PC-9 (cell line): ENCODE measurements at regions not wholly inside any gene's neighbourhood (a gene's known extent, or its start where the extent isn't known, plus 50 kb on each side); places are given as distances from the start of the nearest gene placed in this dataset.
"Not testable (repeated sequence)": the region's sequence is repeated elsewhere in the genome, so short reads cannot be mapped to it uniquely, and the experiment has no call there.

Experiments
- BruUV-seq: library from RNA; stranded (reverse); fragments of 400-500 nt; replicated peaks from 2 replicates; lab custom pipeline; 2021; lab: Mats Ljungman, UMichigan
- CTCF ChIA-PET: fragments of 300-600 bp; sonication (Branson Sonifier 250); formaldehyde crosslinking; loops from one replicate; lab custom pipeline; 2022; ENCODE audit warnings: antibody characterized with exemption; lab: Charles Lee
- POLR2A ChIA-PET: fragments of 300-600 bp; sonication (Branson Sonifier 250); formaldehyde crosslinking; loops from one replicate; lab custom pipeline; 2022; ENCODE audit warnings: antibody characterized with exemption; ENCODE audit not compliant: unreplicated experiment; lab: Charles Lee
- DNase-seq, 2 experiments: peaks; one replicate each; pipeline versions ENCODE4 v3.0.0 to v3.0.0-alpha.2; 2015 to 2022; ENCODE audit warnings: mixed read lengths in 1 of 2
- H2AFZ ChIP-seq: fragments of 200-600 bp; sonication (generic); 2 replicates; pipeline ENCODE4 v1.8.1; 2017; ENCODE audit warnings: antibody characterized with exemption
- H3F3A ChIP-seq: fragments of 200-600 bp; sonication (generic); 2 replicates; pipeline ENCODE4 v1.8.1; 2017; ENCODE audit warnings: antibody characterized with exemption, mild to moderate bottlenecking, low read depth; ENCODE audit not compliant: insufficient read depth
- H3K27ac ChIP-seq: fragments of 200-600 bp; sonication (generic); 2 replicates; pipeline ENCODE4 v1.6.1; 2016; ENCODE audit warnings: mixed run types
- H3K27me3 ChIP-seq: fragments of 200-600 bp; sonication (generic); 2 replicates; pipeline ENCODE4 v1.6.1; 2016; ENCODE audit warnings: low read depth, mixed run types; ENCODE audit not compliant: insufficient read depth
- H3K36me3 ChIP-seq: fragments of 200-600 bp; sonication (generic); 2 replicates; pipeline ENCODE4 v1.6.1; 2016; ENCODE audit warnings: low read depth, mixed run types
- H3K4me1 ChIP-seq: fragments of 200-600 bp; sonication (generic); replicated peaks from 2 replicates; pipeline ENCODE4 v1.6.1; 2016; ENCODE audit warnings: mixed run types; ENCODE audit not compliant: insufficient read depth
- H3K4me2 ChIP-seq: fragments of 200-600 bp; sonication (generic); 2 replicates; pipeline ENCODE4 v1.6.1; 2017; ENCODE audit warnings: mixed run types
- H3K4me3 ChIP-seq: fragments of 200-600 bp; sonication (generic); 2 replicates; pipeline ENCODE4 v1.6.1; 2016; ENCODE audit warnings: mixed run types
- H3K79me2 ChIP-seq: fragments of 200-600 bp; sonication (generic); 2 replicates; pipeline ENCODE4 v1.6.1; 2017; ENCODE audit warnings: low read depth, mixed run types
- H3K9me2 ChIP-seq: fragments of 200-600 bp; sonication (generic); 2 replicates; pipeline ENCODE4 v1.8.1; 2017; ENCODE audit warnings: mild to moderate bottlenecking; ENCODE audit not compliant: insufficient read depth
- H3K9me3 ChIP-seq: fragments of 200-600 bp; sonication (generic); 2 replicates; pipeline ENCODE4 v1.8.1; 2016; ENCODE audit warnings: low read depth; ENCODE audit not compliant: insufficient read depth
- H4K20me1 ChIP-seq: fragments of 200-600 bp; sonication (generic); 2 replicates; pipeline ENCODE4 v1.8.1; 2017; ENCODE audit not compliant: insufficient read depth
- CTCF ChIP-seq: fragments of 200-600 bp; sonication (generic); conservative IDR thresholded peaks from 2 replicates; pipeline ENCODE4 v1.6.1; 2017; ENCODE audit warnings: mixed run types, antibody characterized with exemption, mild to moderate bottlenecking, moderate library complexity
- EZH2 ChIP-seq: fragments of 200-600 bp; sonication (generic); IDR thresholded peaks from 2 replicates; pipeline ENCODE4 v1.8.0; 2017; ENCODE audit warnings: antibody characterized with exemption, low read depth
- intact Hi-C: fragments of 100-400 bp; cut with micrococcal nuclease; formaldehyde crosslinking; loops from one replicate; pipeline ENCODE4 v1.10.0; 2022; ENCODE audit not compliant: unreplicated experiment

DNA sequence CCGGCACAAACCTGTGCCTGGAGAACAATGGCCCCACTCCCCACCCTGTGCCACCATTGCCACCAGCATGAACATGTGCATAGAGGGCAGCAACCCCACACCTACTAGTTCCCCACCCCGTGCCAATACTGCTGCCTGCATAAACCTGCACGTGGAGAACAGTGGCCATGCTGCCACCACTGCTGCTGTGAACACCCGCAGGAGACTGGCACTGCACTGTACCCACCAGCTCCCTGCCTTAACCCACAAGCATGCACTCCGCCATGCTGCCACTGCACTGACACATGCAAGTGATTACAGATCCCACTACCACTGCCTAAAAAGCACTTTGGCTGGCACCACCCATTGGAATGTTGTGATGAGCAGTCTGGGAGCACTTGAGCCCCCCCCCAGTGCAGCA, 77.3 kb downstream of the NAA11 start:
- Histone ChIP-seq H2AFZ (no peak overlapping the region), H3K27ac (no peak overlapping the region), H4K20me1 (no peaks in the 10 kb centered on the region), H3K36me3 (no peaks in the 10 kb centered on the region), H3K9me2 (no peaks in the 10 kb centered on the region), H3F3A (no peaks in the 10 kb centered on the region), H3K4me1 (no peaks in the 10 kb centered on the region), H3K4me3 (no peak overlapping the region), H3K79me2 (no peaks in the 10 kb centered on the region), H3K4me2 (no peak overlapping the region), H3K27me3 (no peaks in the 10 kb centered on the region), H3K9me3 (no peaks in the 10 kb centered on the region)
- intact Hi-C loops = no loop called here
- BruUV-seq = no TSS peak
- no peak for DNase-seq
- POLR2A ChIA-PET = no interaction called here
- CTCF ChIA-PET = interaction anchor here (0.6 kb wide), 1 partner anchor 328 kb away, joined by 11 read pairs; no protein-coding TSS in a partner anchor
- no peak for TF ChIP-seq EZH2

DNA sequence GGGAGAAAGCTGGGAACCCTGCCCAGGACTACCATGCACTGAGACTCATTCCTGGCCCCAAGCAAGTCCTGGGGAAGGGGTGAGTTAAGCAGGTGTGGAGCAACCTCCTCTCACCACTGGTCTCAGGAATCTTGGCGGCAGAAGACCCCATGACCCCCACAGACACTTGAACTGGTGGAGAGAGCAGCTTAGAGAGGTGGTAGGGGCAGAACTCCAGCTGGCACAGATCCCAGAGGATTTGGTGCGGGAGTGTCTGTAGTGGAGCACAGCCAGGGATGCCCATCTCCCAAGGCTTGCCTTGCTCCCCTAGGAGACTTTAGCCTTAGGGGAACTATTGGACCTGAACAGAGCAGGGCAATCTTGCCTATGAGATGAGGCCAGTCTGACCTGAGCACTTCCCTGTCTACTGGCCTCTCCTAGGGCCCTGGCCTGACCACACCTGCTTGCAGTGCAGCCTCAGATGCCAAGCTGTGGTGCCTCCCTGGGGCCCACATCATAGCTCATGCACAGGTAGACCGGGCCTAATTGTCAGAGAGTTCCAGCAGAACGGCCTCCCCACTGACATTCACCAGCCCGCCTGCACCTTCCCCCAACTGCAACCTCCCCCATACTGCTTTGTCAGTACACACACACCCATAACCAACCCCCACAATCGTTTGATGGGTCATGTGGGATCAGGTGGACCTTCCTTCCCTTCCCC, 78.0 kb downstream of the NAA11 start:
- no peaks in the 10 kb centered on the region for H3K9me3 ChIP-seq
- H3K4me2 ChIP-seq = no peak overlapping the region
- no peak overlapping the region for H3K4me3 ChIP-seq
- no peak overlapping the region for H3K27ac ChIP-seq
- no peak for DNase-seq
- no TSS peak for BruUV-seq
- POLR2A ChIA-PET = no interaction called here
- intact Hi-C loops = no loop called here
- H2AFZ ChIP-seq = no peak overlapping the region
- H3K79me2 ChIP-seq = no peaks in the 10 kb centered on the region
- H3K36me3 ChIP-seq = no peaks in the 10 kb centered on the region
- no peaks in the 10 kb centered on the region for H4K20me1 ChIP-seq
- no peaks in the 10 kb centered on the region for H3K4me1 ChIP-seq
- no peak for TF ChIP-seq EZH2
- no peak for TF ChIP-seq CTCF
- no peaks in the 10 kb centered on the region for H3K9me2 ChIP-seq
- no peaks in the 10 kb centered on the region for H3K27me3 ChIP-seq
- CTCF ChIA-PET = no interaction called here
- no peaks in the 10 kb centered on the region for H3F3A ChIP-seq

DNA sequence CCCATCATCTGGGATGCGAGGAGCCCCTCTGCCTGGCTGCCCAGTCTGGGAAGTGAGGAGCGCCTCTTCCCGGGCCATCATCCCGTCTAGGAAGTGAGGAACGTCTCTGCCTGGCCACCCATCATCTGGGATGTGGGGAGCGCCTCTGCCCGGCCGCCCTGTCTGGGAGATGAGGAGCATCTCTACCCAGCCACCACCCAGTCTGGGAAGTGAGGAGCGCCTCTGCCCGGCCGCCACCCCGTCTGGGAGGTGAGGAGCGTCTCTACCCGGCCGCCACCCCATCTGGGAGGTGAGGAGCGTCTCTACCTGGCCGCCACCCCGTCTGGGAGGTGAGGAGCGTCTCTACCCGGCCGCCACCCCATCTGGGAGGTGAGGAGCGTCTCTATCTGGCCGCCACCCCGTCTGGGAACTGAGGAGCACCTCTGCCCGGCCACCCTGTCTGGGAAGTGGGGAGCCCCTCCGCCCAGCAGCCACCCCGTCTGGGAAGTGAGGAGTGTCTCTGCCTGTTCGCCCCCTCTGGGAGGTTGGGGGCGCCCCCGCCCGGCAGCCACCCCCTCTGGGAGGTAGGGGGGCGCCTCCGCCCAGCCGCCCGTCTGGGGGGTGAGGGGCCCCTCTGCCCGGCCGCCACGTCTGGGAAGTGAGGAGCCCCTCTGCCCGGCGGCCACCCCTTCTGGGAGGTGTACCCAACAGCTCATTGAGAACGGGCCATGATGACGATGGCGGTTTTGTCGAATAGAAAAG, 80.5 kb downstream of the NAA11 start:
- H3K36me3 ChIP-seq, H3K79me2 ChIP-seq, H3K4me3 ChIP-seq, CTCF ChIA-PET, H3K27me3 ChIP-seq, DNase-seq, H4K20me1 ChIP-seq, H2AFZ ChIP-seq, intact Hi-C loops, POLR2A ChIA-PET, H3K27ac ChIP-seq, H3K4me2 ChIP-seq, BruUV-seq, H3K9me2 ChIP-seq, H3K4me1 ChIP-seq, H3F3A ChIP-seq, H3K9me3 ChIP-seq: not testable (repeated sequence)

- no peak for TF ChIP-seq CTCF
- no peak for TF ChIP-seq EZH2
- Histone ChIP-seq H3K9me3 (no peaks in the 10 kb centered on the region), H3F3A (no peaks in the 10 kb centered on the region), H3K4me2 (no peak overlapping the region), H3K4me1 (no peaks in the 10 kb centered on the region), H3K27me3 (no peaks in the 10 kb centered on the region), H4K20me1 (no peaks in the 10 kb centered on the region), H3K79me2 (no peaks in the 10 kb centered on the region), H2AFZ (no peak overlapping the region), H3K9me2 (no peaks in the 10 kb centered on the region), H3K4me3 (no peak overlapping the region), H3K27ac (no peak overlapping the region), H3K36me3 (no peaks in the 10 kb centered on the region)
- DNase-seq = no peak
- ChIA-PET CTCF (no interaction called here), POLR2A (no interaction called here)
- BruUV-seq = no TSS peak
- intact Hi-C loops = loop anchor here (5.0 kb wide), 2 partner anchors 335 to 940 kb away; no protein-coding TSS in a partner anchor
Measured at GRCh38 chr4:79241846-79242245, 84.0 kb downstream of the NAA11 start.
